DMS153 (cell line): ENCODE measurements at regions not wholly inside any gene's neighbourhood (a gene's known extent, or its start where the extent isn't known, plus 50 kb on each side); places are given as distances from the start of the nearest gene placed in this dataset.

Experiments used
- DNase-seq: peaks from one replicate; lab custom pipeline; 2025; lab: John Stamatoyannopoulos, UW

GRCh38 chr2:575030-575726 lies 102.0 kb downstream of the TMEM18 start:
- no peak for DNase-seq

- no peak for DNase-seq
Measured at GRCh38 chr2:573805-574392, 103.3 kb downstream of the TMEM18 start.

GRCh38 chr2:573025-573424 lies 104.2 kb downstream of the TMEM18 start:
- no peak for DNase-seq

GRCh38 chr2:569681-570080 lies 107.5 kb downstream of the TMEM18 start:
- no peak for DNase-seq

- no peak for DNase-seq
Measured at GRCh38 chr2:568639-569235, 108.5 kb downstream of the TMEM18 start.

GRCh38 chr2:567865-568638 lies 109.2 kb downstream of the TMEM18 start:
- DNase-seq, result no peak

- no peak for DNase-seq
Measured at GRCh38 chr2:567496-567864, 109.7 kb downstream of the TMEM18 start.

GRCh38 chr2:566379-567313 lies 110.6 kb downstream of the TMEM18 start:
- DNase-seq, result no peak

- no peak for DNase-seq
Measured at GRCh38 chr2:564471-565181, 112.6 kb downstream of the TMEM18 start.

- no peak for DNase-seq
Measured at GRCh38 chr2:563512-563911, 113.7 kb downstream of the TMEM18 start.

- DNase-seq, result no peak
Measured at GRCh38 chr2:562391-563364, 114.5 kb downstream of the TMEM18 start.

GRCh38 chr2:558879-559278 lies 118.3 kb downstream of the TMEM18 start:
- no peak for DNase-seq

GRCh38 chr2:558302-558642 lies 118.9 kb downstream of the TMEM18 start:
- no peak for DNase-seq

GRCh38 chr2:557635-558301 lies 119.4 kb downstream of the TMEM18 start:
- DNase-seq, result peak; percentile 14

GRCh38 chr2:556485-556884 lies 120.7 kb downstream of the TMEM18 start:
- no peak for DNase-seq

- DNase-seq, result no peak
Measured at GRCh38 chr2:555164-555922, 121.9 kb downstream of the TMEM18 start.

- DNase-seq, result no peak
Measured at GRCh38 chr2:554444-554843, 122.8 kb downstream of the TMEM18 start.

GRCh38 chr2:552906-553305 lies 124.3 kb downstream of the TMEM18 start:
- no peak for DNase-seq

- DNase-seq, result no peak
Measured at GRCh38 chr2:551621-552020, 125.6 kb downstream of the TMEM18 start.
